IMR-90 (cell line): ENCODE measurements at regions not wholly inside any gene's neighbourhood (a gene's known extent, or its start where the extent isn't known, plus 50 kb on each side); places are given as distances from the start of the nearest gene placed in this dataset.

Experiments
- ATAC-seq: fragments of 200-7000 bp; cut with Tn5 transposase; 2 replicates; pipeline ENCODE4 v1.9.1; 2020; ENCODE audit warnings: low read depth, mild to moderate bottlenecking, moderate library complexity
- BruUV-seq: library from RNA; stranded (reverse); fragments of 400-500 nt; replicated peaks from 2 replicates; lab custom pipeline; 2021; lab: Mats Ljungman, UMichigan
- CTCF ChIA-PET: fragments of 300-600 bp; formaldehyde crosslinking; extraction: SDS; loops from one replicate; lab custom pipeline; 2021; ENCODE audit warnings: antibody characterized with exemption; lab: Yijun Ruan, JAX
- POLR2A ChIA-PET: fragments of 300-600 bp; sonication (Branson Sonifier 250); formaldehyde crosslinking; loops from one replicate; lab custom pipeline; 2022; ENCODE audit warnings: antibody characterized with exemption; ENCODE audit not compliant: unreplicated experiment; lab: Charles Lee
- DNase-seq: peaks from one replicate; pipeline ENCODE4 v3.0.0; 2013
- H2AFZ ChIP-seq: replicated peaks from 2 replicates; pipeline ENCODE3; 2013; ENCODE audit warnings: low read length, mild to moderate bottlenecking; ENCODE audit not compliant: poor library complexity
- H2AK5ac ChIP-seq: 2 replicates; pipeline ENCODE4 v1.6.1; 2013; ENCODE audit warnings: low read depth, low read length, inconsistent platforms
- H2AK9ac ChIP-seq: replicated peaks from 2 replicates; pipeline ENCODE3; 2013; ENCODE audit warnings: mild to moderate bottlenecking, low read depth, low read length, moderate library complexity; ENCODE audit not compliant: poor library complexity
- H2BK120ac ChIP-seq: 2 replicates; pipeline ENCODE4 v1.6.1; 2013; ENCODE audit warnings: low read depth, low read length, inconsistent platforms
- H2BK15ac ChIP-seq: 3 replicates; pipeline ENCODE4 v1.6.1; 2013; ENCODE audit warnings: low read depth, low read length, inconsistent platforms
- H2BK20ac ChIP-seq: 2 replicates; pipeline ENCODE4 v1.6.1; 2013; ENCODE audit warnings: low read depth, mild to moderate bottlenecking, inconsistent platforms, low read length, moderate library complexity
- H2BK5ac ChIP-seq: 2 replicates; pipeline ENCODE4 v1.6.1; 2013; ENCODE audit warnings: mild to moderate bottlenecking, low read depth, low read length, inconsistent platforms; ENCODE audit not compliant: poor library complexity, severe bottlenecking
- H3K14ac ChIP-seq: replicated peaks from 2 replicates; pipeline ENCODE4 v1.6.1; 2013; ENCODE audit warnings: low read depth, low read length, inconsistent platforms
- H3K18ac ChIP-seq: 2 replicates; pipeline ENCODE4 v1.6.1; 2013; ENCODE audit warnings: low read depth, low read length, control low read depth
- H3K23ac ChIP-seq: 2 replicates; pipeline ENCODE4 v1.6.1; 2013; ENCODE audit warnings: low read depth, low read length, inconsistent platforms
- H3K27ac ChIP-seq: 2 replicates; pipeline ENCODE4 v1.5.1; 2013; ENCODE audit warnings: mild to moderate bottlenecking, control low read depth, low read length; ENCODE audit not compliant: insufficient read depth
- H3K27me3 ChIP-seq: 2 replicates; pipeline ENCODE4 v1.6.1; 2013; ENCODE audit warnings: low read length; ENCODE audit not compliant: control insufficient read depth, insufficient read depth
- H3K36me3 ChIP-seq: 2 replicates; pipeline ENCODE4 v1.6.1; 2013; ENCODE audit warnings: low read length, mixed read lengths; ENCODE audit not compliant: control insufficient read depth, insufficient read depth
- H3K4ac ChIP-seq: 2 replicates; pipeline ENCODE4 v1.6.1; 2013; ENCODE audit warnings: low read depth, low read length, inconsistent platforms
- H3K4me1 ChIP-seq: 2 replicates; pipeline ENCODE4 v1.6.1; 2013; ENCODE audit warnings: low read length, mixed read lengths; ENCODE audit not compliant: control insufficient read depth, insufficient read depth
- H3K4me2 ChIP-seq: 2 replicates; pipeline ENCODE4 v1.6.1; 2013; ENCODE audit warnings: low read depth, mild to moderate bottlenecking, control low read depth, low read length, moderate library complexity
- H3K4me3 ChIP-seq: 2 replicates; pipeline ENCODE4 v1.5.1; 2013; ENCODE audit warnings: low read depth, mild to moderate bottlenecking, control low read depth, low read length, moderate library complexity; ENCODE audit not compliant: insufficient read depth
- H3K56ac ChIP-seq: 2 replicates; pipeline ENCODE4 v1.6.1; 2013; ENCODE audit warnings: low read length, inconsistent platforms; ENCODE audit not compliant: insufficient read depth; ENCODE audit errors: extremely low read depth
- H3K79me1 ChIP-seq, 2 experiments: 2 replicates each; pipeline ENCODE4 v1.6.1; 2013; ENCODE audit warnings: low read length in 2 of 2, inconsistent platforms in 1 of 2, low read depth in 1 of 2
- H3K9ac ChIP-seq: 2 replicates; pipeline ENCODE4 v1.6.1; 2013; ENCODE audit warnings: low read depth, low read length, control low read depth
- H3K9me1 ChIP-seq: 2 replicates; pipeline ENCODE4 v1.6.1; 2013; ENCODE audit warnings: low read length, inconsistent platforms; ENCODE audit not compliant: insufficient read depth
- H3K9me3 ChIP-seq: 2 replicates; pipeline ENCODE4 v1.6.1; 2013; ENCODE audit warnings: low read length; ENCODE audit not compliant: control insufficient read depth, insufficient read depth
- H4K20me1 ChIP-seq: 2 replicates; pipeline ENCODE4 v1.6.1; 2013; ENCODE audit warnings: low read length, inconsistent platforms; ENCODE audit not compliant: insufficient read depth
- H4K5ac ChIP-seq: 2 replicates; pipeline ENCODE4 v1.6.1; 2013; ENCODE audit warnings: mild to moderate bottlenecking, low read depth, low read length, control low read depth
- H4K8ac ChIP-seq, 2 experiments: 2 replicates each; pipeline ENCODE4 v1.6.1; 2013; ENCODE audit warnings: low read depth in 2 of 2, low read length in 2 of 2, control low read depth in 1 of 2, inconsistent platforms in 1 of 2
- H4K91ac ChIP-seq: 2 replicates; pipeline ENCODE4 v1.6.1; 2013; ENCODE audit warnings: low read depth, low read length, inconsistent platforms; ENCODE audit not compliant: insufficient read depth
- BHLHE40 ChIP-seq: fragments of 150-350 bp; IDR thresholded peaks from 2 replicates; pipeline ENCODE4 v1.6.1; 2016; ENCODE audit warnings: mild to moderate bottlenecking, low read depth, low read length
- CEBPB ChIP-seq: IDR thresholded peaks from 2 replicates; pipeline ENCODE4 v1.6.1; 2012; ENCODE audit warnings: low read depth, low read length, improper control_type of control experiment
- CHD1 ChIP-seq: IDR thresholded peaks from 2 replicates; pipeline ENCODE4 v1.6.1; 2012; ENCODE audit warnings: low read depth, low read length, improper control_type of control experiment
- FOS ChIP-seq: fragments of 150-350 bp; IDR thresholded peaks from 2 replicates; pipeline ENCODE4 v1.6.1; 2016; ENCODE audit warnings: low read depth, low read length
- MAFK ChIP-seq: IDR thresholded peaks from 2 replicates; pipeline ENCODE4 v1.6.1; 2012; ENCODE audit warnings: low read depth, low read length, improper control_type of control experiment
- MAZ ChIP-seq: IDR thresholded peaks from 2 replicates; pipeline ENCODE4 v1.6.1; 2012; ENCODE audit warnings: low read depth, mild to moderate bottlenecking, low read length, improper control_type of control experiment, moderate library complexity, borderline replicate concordance
- MXI1 ChIP-seq: IDR thresholded peaks from 2 replicates; pipeline ENCODE4 v1.6.1; 2012; ENCODE audit warnings: low read depth, mild to moderate bottlenecking, low read length, moderate library complexity, borderline replicate concordance
- NFE2L2 ChIP-seq: fragments of 150-350 bp; IDR thresholded peaks from 2 replicates; pipeline ENCODE4 v1.6.1; 2016; ENCODE audit warnings: low read depth, mild to moderate bottlenecking, low read length
- POLR2A ChIP-seq: IDR thresholded peaks from 2 replicates; pipeline ENCODE4 v1.6.1; 2012; ENCODE audit warnings: mild to moderate bottlenecking, low read depth, low read length
- RAD21 ChIP-seq: IDR thresholded peaks from 2 replicates; pipeline ENCODE4 v1.6.1; 2012; ENCODE audit warnings: low read length, improper control_type of control experiment
- RCOR1 ChIP-seq: IDR thresholded peaks from 2 replicates; pipeline ENCODE4 v1.6.1; 2012; ENCODE audit warnings: mild to moderate bottlenecking, low read length, improper control_type of control experiment; ENCODE audit not compliant: insufficient replicate concordance
- RFX5 ChIP-seq: IDR thresholded peaks from 2 replicates; pipeline ENCODE4 v1.8.0; 2012; ENCODE audit warnings: low read depth, mild to moderate bottlenecking, low read length, moderate library complexity
- SMC3 ChIP-seq: fragments of 150-350 bp; IDR thresholded peaks from 2 replicates; pipeline ENCODE4 v1.6.1; 2016; ENCODE audit warnings: low read depth, mild to moderate bottlenecking, antibody characterized with exemption, low read length, moderate library complexity
- WGBS, 2 experiments: methylation state at CpG; one replicate each; pipeline versions ENCODE4 v1.1.5 to v1.1.7; 2013; ENCODE audit warnings: missing lambda C conversion rate in 2 of 2; ENCODE audit not compliant: insufficient read length in 1 of 2; ENCODE audit errors: extremely low coverage in 2 of 2; 5-methylcytosine and 5-hydroxymethylcytosine counted together
- dilution Hi-C: fragments of 300-500 bp; cut with HindIII; formaldehyde crosslinking; loops from one replicate; pipeline ENCODE4 v1.14.3; 2018; ENCODE audit warnings: low sequenced_read_pairs; ENCODE audit not compliant: unreplicated experiment
- in situ Hi-C: fragments of 300-500 bp; cut with MboI; formaldehyde crosslinking; loops from 3 replicates; pipeline ENCODE4 v1.14.3; 2019; ENCODE audit warnings: low sequenced_read_pairs, inconsistent platforms, mixed read lengths
- intact Hi-C: fragments of 100-400 bp; cut with micrococcal nuclease; formaldehyde crosslinking; loops from 2 replicates; pipeline ENCODE4 v1.10.0; 2022
- TF ChIP-seq, protein P1 (sequence below): conservative IDR thresholded peaks from 2 replicates; pipeline ENCODE4 v1.5.1; 2012; ENCODE audit warnings: mild to moderate bottlenecking, low read depth, low read length, improper control_type of control experiment
- TF ChIP-seq, protein P2 (sequence below): fragments of 150-350 bp; IDR thresholded peaks from 2 replicates; pipeline ENCODE4 v1.6.1; 2017; ENCODE audit warnings: mild to moderate bottlenecking, antibody characterized with exemption, low read length, low read depth

DNA sequence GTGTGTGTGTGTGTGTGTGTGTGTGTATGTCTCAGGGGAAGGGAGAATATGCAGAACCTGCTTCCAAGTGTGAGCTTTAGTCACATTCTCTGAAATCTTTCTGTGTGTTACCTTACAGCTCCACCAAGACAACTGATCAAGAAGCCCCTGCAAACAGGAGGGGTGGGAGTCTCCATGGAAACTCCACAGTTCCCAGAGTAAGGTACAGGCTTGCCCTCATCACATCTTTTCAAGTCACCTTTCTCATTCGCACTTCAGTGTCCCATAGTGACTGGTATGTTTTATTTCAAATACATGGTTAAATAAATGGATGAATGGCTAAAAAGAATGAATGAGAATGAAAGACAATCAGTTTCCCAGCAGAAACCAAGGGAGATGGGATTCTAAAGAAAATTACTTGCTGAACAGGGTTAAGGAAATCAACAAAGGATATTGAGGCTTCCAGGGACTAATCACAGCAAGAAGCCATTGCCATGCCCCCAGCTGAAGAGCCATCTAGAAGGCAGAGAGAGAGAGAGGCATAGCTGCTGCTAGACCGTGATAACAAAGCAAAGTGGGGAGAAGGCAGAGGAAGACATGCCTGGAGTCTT lies 987.2 kb upstream of the CELF4 start:
- Histone ChIP-seq H2AK9ac (no peak overlapping the region), H3K4me3 (no peak overlapping the region), H3K4me1 (no peaks in the 10 kb centered on the region), H2AFZ (no peak overlapping the region), H3K79me1 (no peaks in the 10 kb centered on the region), H2BK120ac (no peak overlapping the region), H4K8ac (no peak overlapping the region), H2BK5ac (no peak overlapping the region), H4K20me1 (no peaks in the 10 kb centered on the region), H3K4ac (no peak overlapping the region), H2BK15ac (no peak overlapping the region), H3K56ac (no peak overlapping the region), H3K9ac (no peak overlapping the region), H3K9me3 (peaks cover 4% of the 10 kb centered on the region), H3K14ac (no peak overlapping the region), H3K4me2 (no peak overlapping the region), H2BK20ac (no peak overlapping the region), H3K18ac (no peak overlapping the region), H3K27me3 (no peaks in the 10 kb centered on the region), H3K9me1 (no peaks in the 10 kb centered on the region), H4K91ac (no peak overlapping the region), H3K36me3 (no peaks in the 10 kb centered on the region), H2AK5ac (no peak overlapping the region), H4K5ac (no peak overlapping the region), H3K23ac (no peak overlapping the region), H3K27ac (no peak overlapping the region)
- intact Hi-C loops: no loop called here
- ATAC-seq (no peak), DNase-seq (no peak)
- dilution Hi-C loops: no loop called here
- no TSS peak for BruUV-seq
- ChIA-PET CTCF (no interaction called here), POLR2A (no interaction called here)
- no CpG with 5 or more reads among the region's 2 CpGs for WGBS, 2 experiments
- in situ Hi-C loops: no loop called here
- TF ChIP-seq NFE2L2: no peak
- TF ChIP-seq, protein P1, sequence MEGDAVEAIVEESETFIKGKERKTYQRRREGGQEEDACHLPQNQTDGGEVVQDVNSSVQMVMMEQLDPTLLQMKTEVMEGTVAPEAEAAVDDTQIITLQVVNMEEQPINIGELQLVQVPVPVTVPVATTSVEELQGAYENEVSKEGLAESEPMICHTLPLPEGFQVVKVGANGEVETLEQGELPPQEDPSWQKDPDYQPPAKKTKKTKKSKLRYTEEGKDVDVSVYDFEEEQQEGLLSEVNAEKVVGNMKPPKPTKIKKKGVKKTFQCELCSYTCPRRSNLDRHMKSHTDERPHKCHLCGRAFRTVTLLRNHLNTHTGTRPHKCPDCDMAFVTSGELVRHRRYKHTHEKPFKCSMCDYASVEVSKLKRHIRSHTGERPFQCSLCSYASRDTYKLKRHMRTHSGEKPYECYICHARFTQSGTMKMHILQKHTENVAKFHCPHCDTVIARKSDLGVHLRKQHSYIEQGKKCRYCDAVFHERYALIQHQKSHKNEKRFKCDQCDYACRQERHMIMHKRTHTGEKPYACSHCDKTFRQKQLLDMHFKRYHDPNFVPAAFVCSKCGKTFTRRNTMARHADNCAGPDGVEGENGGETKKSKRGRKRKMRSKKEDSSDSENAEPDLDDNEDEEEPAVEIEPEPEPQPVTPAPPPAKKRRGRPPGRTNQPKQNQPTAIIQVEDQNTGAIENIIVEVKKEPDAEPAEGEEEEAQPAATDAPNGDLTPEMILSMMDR: no peak
- no peak for TF ChIP-seq POLR2A
- TF ChIP-seq RFX5: no peak
- TF ChIP-seq CEBPB: no peak
- TF ChIP-seq RCOR1: no peak
- TF ChIP-seq RAD21: no peak
- TF ChIP-seq CHD1: no peak
- TF ChIP-seq FOS: no peak
- no peak for TF ChIP-seq BHLHE40
- no peak for TF ChIP-seq MAFK
- TF ChIP-seq, protein P2, sequence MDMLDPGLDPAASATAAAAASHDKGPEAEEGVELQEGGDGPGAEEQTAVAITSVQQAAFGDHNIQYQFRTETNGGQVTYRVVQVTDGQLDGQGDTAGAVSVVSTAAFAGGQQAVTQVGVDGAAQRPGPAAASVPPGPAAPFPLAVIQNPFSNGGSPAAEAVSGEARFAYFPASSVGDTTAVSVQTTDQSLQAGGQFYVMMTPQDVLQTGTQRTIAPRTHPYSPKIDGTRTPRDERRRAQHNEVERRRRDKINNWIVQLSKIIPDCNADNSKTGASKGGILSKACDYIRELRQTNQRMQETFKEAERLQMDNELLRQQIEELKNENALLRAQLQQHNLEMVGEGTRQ: no peak
- no peak for TF ChIP-seq MXI1
- TF ChIP-seq SMC3: no peak
- TF ChIP-seq MAZ: no peak
